Tibial artery (tissue), 4 donors: ENCODE measurements at regions not wholly inside any gene's neighbourhood (a gene's known extent, or its start where the extent isn't known, plus 50 kb on each side); places are given as distances from the start of the nearest gene placed in this dataset.

ENCODE experiments used
- DNase-seq, 2 donors: peaks; one replicate each; pipeline ENCODE4 v3.0.0-alpha.2; 2019
- H3K27ac ChIP-seq, 2 donors: fragments of 200-600 bp; sonication (generic) in 1 of 2; 1 replicate in 1 of 2; 2 replicates in 1 of 2; pipeline ENCODE4 v1.5.1; 2018 to 2019; ENCODE audit warnings: mild to moderate bottlenecking in 1 of 2
- H3K27me3 ChIP-seq, 2 donors: fragments of 200-600 bp; sonication (generic) in 1 of 2; one replicate each; pipeline versions ENCODE4 v1.5.1 to v1.6.0; 2016 to 2019
- H3K36me3 ChIP-seq, 3 donors: fragments of 200-600 bp; sonication (generic) in 2 of 3; one replicate each; pipeline ENCODE4 v1.5.1; 2016 to 2019; ENCODE audit warnings: mild to moderate bottlenecking in 2 of 3
- H3K4me1 ChIP-seq, 4 donors: fragments of 200-600 bp; sonication (generic) in 2 of 4; 1 replicate in 3 of 4; 2 replicates in 1 of 4; pipeline ENCODE4 v1.5.1; 2016 to 2019
- H3K4me3 ChIP-seq, 2 donors: fragments of 200-600 bp; sonication (generic) in 1 of 2; 1 replicate in 1 of 2; 2 replicates in 1 of 2; pipeline ENCODE4 v1.5.1; 2018 to 2019; ENCODE audit warnings: mild to moderate bottlenecking in 2 of 2
- H3K9me3 ChIP-seq, 3 donors: fragments of 200-600 bp; sonication (generic) in 1 of 3; one replicate each; pipeline ENCODE4 v1.5.1; 2016 to 2019
- intact Hi-C: fragments of 100-400 bp; cut with DNase I; formaldehyde crosslinking; loops from one replicate; pipeline ENCODE4 v1.15.0; 2023; ENCODE audit warnings: low total_unique reads
- TF ChIP-seq, protein P1 (sequence below), 2 experiments: fragments of 200-600 bp in 1 of 2; fragments of 450-650 bp in 1 of 2; IDR thresholded peaks; one replicate each; pipeline ENCODE4 v1.5.1; 2017 to 2019; ENCODE audit warnings: antibody characterized with exemption in 2 of 2, mild to moderate bottlenecking in 1 of 2, moderate library complexity in 1 of 2

DNA sequence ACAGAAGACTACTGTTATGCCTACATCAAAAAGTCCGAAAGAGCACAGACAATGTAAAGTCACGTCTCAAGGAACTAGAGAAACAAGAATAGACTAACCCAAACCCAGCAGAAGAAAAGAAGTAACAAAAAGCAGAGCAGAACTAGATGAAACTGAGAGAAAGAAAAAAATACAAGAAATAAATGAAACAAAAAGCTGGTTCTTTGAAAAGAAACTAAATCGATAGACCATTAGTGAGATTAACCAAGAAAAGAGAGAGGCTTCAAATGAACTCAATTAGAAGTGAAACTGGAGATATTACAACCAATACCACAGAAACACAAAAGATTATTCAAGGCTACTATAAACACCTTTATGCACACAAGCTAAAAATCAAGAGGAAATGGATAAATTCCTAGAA lies 271.8 kb downstream of the MBD2 start:
- no peaks in the 10 kb centered on the region for H3K9me3 ChIP-seq
- TF ChIP-seq, protein P1, sequence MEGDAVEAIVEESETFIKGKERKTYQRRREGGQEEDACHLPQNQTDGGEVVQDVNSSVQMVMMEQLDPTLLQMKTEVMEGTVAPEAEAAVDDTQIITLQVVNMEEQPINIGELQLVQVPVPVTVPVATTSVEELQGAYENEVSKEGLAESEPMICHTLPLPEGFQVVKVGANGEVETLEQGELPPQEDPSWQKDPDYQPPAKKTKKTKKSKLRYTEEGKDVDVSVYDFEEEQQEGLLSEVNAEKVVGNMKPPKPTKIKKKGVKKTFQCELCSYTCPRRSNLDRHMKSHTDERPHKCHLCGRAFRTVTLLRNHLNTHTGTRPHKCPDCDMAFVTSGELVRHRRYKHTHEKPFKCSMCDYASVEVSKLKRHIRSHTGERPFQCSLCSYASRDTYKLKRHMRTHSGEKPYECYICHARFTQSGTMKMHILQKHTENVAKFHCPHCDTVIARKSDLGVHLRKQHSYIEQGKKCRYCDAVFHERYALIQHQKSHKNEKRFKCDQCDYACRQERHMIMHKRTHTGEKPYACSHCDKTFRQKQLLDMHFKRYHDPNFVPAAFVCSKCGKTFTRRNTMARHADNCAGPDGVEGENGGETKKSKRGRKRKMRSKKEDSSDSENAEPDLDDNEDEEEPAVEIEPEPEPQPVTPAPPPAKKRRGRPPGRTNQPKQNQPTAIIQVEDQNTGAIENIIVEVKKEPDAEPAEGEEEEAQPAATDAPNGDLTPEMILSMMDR (IDR thresholded peaks at IDR 0.05), result no peak
- intact Hi-C loops, result no loop called here
- H3K27me3 ChIP-seq, result no peaks in the 10 kb centered on the region
- no peaks in the 10 kb centered on the region for H3K4me1 ChIP-seq
- H3K36me3 ChIP-seq, result no peaks in the 10 kb centered on the region
- no peak overlapping the region for H3K27ac ChIP-seq
- no peak overlapping the region for H3K4me3 ChIP-seq
- DNase-seq, result no peak

DNA sequence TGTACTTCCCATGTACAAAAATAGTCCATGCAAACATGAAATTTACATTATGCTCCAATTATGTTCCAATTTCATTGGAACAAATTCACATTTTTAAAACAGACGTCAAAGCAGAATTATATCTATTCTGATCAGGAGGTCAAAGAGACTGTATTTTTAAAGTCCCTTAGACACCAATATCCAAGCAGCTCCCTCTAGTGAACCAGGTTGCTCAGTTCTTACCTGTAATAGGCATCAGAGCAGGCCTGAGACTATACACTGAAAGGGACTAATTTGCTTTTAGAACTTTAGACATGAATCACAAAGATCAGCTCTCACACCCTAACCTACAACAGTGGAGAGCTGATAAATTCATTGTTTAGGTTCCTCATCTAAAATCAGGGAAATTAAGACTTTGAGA lies 273.9 kb downstream of the MBD2 start:
- Histone ChIP-seq H3K36me3 (no peaks in the 10 kb centered on the region), H3K27ac (no peak overlapping the region), H3K4me1 (no peaks in the 10 kb centered on the region), H3K27me3 (no peaks in the 10 kb centered on the region), H3K9me3 (no peaks in the 10 kb centered on the region), H3K4me3 (no peak overlapping the region)
- intact Hi-C loops, result no loop called here
- TF ChIP-seq, protein P1 (IDR thresholded peaks at IDR 0.05), result no peak
- DNase-seq, result no peak

DNA sequence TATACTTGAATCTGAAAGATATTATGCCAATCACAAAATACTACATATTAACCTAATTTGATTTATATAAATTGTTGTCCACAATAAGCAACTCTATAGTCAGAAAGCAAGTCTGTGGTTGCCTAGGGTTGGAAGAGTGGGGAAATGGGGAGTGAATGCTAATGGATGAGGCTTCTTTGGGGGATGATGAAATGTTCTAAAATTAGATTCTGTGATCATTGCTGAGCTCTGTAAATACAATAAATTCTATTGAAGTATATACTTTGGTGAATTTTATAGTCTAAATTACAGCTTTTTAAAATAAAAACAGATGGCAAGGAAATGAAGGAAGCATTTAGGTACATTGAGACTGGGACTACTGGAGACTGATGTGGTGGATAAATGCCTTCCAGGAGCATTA lies 275.5 kb downstream of the MBD2 start:
- no peak for DNase-seq
- H3K27ac ChIP-seq, result no peak overlapping the region
- no peaks in the 10 kb centered on the region for H3K36me3 ChIP-seq
- TF ChIP-seq, protein P1 (IDR thresholded peaks at IDR 0.05), result no peak
- H3K9me3 ChIP-seq, result peaks cover 0 to 9% (median 0%) of the 10 kb centered on the region in 3 donors
- H3K27me3 ChIP-seq, result no peaks in the 10 kb centered on the region
- H3K4me3 ChIP-seq, result no peak overlapping the region
- intact Hi-C loops, result no loop called here
- no peaks in the 10 kb centered on the region for H3K4me1 ChIP-seq

DNA sequence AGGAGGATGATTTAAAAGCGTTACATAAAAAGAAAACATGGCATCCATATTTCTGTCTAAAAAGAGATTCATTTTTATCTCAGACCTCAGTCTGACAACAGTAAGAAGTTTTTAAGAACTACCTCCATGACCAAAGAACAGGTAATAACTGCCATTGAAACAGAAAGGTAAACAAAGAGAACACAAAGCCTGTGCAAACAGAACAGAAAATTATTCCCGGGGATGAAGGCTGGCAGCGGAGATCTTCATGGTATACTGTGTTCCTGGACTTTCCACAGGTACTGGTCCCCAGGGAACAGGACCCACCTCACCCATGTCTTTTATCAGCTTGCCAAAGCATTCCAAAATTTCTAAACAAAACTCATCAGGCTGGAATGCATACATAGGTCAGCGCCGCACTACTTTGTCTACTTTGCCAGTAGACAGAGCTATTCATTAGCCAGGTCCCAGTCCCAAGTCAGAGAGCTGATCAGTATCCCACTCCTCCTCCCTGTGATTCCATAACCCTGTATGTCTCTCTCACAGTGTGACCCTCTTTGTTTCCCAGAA lies 277.3 kb downstream of the MBD2 start:
- H3K4me1 ChIP-seq, result no peaks in the 10 kb centered on the region
- TF ChIP-seq, protein P1 (IDR thresholded peaks at IDR 0.05), result no peak
- DNase-seq, result no peak

DNA sequence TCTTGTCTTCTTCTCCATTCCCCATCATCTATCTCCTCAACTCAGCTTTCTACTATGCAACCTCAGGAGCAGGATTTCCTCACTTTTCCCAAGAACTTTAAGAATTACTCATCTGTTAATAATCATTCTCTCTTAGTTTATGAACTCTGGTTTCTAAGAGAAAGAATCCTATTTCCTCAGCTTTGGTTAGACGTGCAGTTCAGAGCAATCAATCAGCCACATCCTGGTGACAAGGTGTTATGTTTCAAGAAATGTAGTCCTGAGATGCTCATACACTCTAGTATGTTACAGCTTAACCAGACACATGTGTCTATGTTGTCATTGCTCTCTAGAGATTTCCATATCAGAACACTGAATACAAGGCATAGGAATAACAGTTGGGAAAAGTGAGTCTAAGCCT lies 277.9 kb downstream of the MBD2 start:
- Histone ChIP-seq H3K36me3 (no peaks in the 10 kb centered on the region), H3K4me3 (no peak overlapping the region), H3K27ac (no peak overlapping the region), H3K27me3 (no peaks in the 10 kb centered on the region), H3K9me3 (peaks cover 0 to 9% (median 0%) of the 10 kb centered on the region in 3 donors), H3K4me1 (no peaks in the 10 kb centered on the region)
- intact Hi-C loops, result no loop called here
- no peak for DNase-seq
- TF ChIP-seq, protein P1 (IDR thresholded peaks at IDR 0.05), result no peak

More for the DNA sequence above, 277.3 kb downstream of the MBD2 start:
- Histone ChIP-seq H3K9me3 (peaks cover 0 to 9% (median 0%) of the 10 kb centered on the region in 3 donors), H3K4me3 (no peak overlapping the region), H3K27ac (no peak overlapping the region), H3K36me3 (no peaks in the 10 kb centered on the region), H3K27me3 (no peaks in the 10 kb centered on the region)
- intact Hi-C loops, result no loop called here

GRCh38 chr18:53944721-53945120 lies 279.7 kb downstream of the MBD2 start:
- H3K27ac ChIP-seq, result no peak overlapping the region
- intact Hi-C loops, result no loop called here

More at GRCh38 chr18:53944721-53945120, 279.7 kb downstream of the MBD2 start:
- TF ChIP-seq, protein P1 (IDR thresholded peaks at IDR 0.05), result no peak
- DNase-seq, result no peak
- Histone ChIP-seq H3K36me3 (no peaks in the 10 kb centered on the region), H3K27me3 (no peaks in the 10 kb centered on the region), H3K4me3 (no peak overlapping the region), H3K9me3 (peaks cover 0 to 9% (median 0%) of the 10 kb centered on the region in 3 donors), H3K4me1 (no peaks in the 10 kb centered on the region)
